Lower leg skin (tissue), 3 donors: ENCODE measurements at regions not wholly inside any gene's neighbourhood (a gene's known extent, or its start where the extent isn't known, plus 50 kb on each side); places are given as distances from the start of the nearest gene placed in this dataset.

ENCODE experiments used
- CTCF ChIP-seq, 3 donors: fragments of 450-650 bp; IDR thresholded peaks; one replicate each; pipeline ENCODE4 v1.5.1; 2016; ENCODE audit warnings: antibody characterized with exemption in 3 of 3, mild to moderate bottlenecking in 3 of 3, moderate library complexity in 2 of 3
- POLR2A ChIP-seq, 2 donors: fragments of 450-650 bp; IDR thresholded peaks; one replicate each; pipeline ENCODE4 v1.6.1; 2016 to 2017; ENCODE audit warnings: antibody characterized with exemption in 2 of 2, mild to moderate bottlenecking in 1 of 2, moderate library complexity in 1 of 2

GRCh38 chrX:39808471-39808917 is 289.3 kb downstream of the BCOR start:
- TF ChIP-seq CTCF (IDR thresholded peaks at IDR 0.05) (no peak), POLR2A (IDR thresholded peaks at IDR 0.05) (no peak)
